Panc1 (cell line): ENCODE measurements at regions not wholly inside any gene's neighbourhood (a gene's known extent, or its start where the extent isn't known, plus 50 kb on each side); places are given as distances from the start of the nearest gene placed in this dataset.

Experiments used
- ATAC-seq: fragments of 200-7000 bp; cut with Tn5 transposase; 2 replicates; pipeline ENCODE4 v1.9.1; 2020; ENCODE audit warnings: mild to moderate bottlenecking, moderate library complexity
- BruUV-seq: library from RNA; stranded (reverse); fragments of 400-500 nt; replicated peaks from 2 replicates; lab custom pipeline; 2021; lab: Mats Ljungman, UMichigan
- CTCF ChIA-PET: fragments of 300-600 bp; sonication (Branson Sonifier 250); formaldehyde crosslinking; loops from one replicate; lab custom pipeline; 2022; ENCODE audit warnings: antibody characterized with exemption; lab: Charles Lee
- POLR2A ChIA-PET: fragments of 300-600 bp; sonication (Branson Sonifier 250); formaldehyde crosslinking; loops from one replicate; lab custom pipeline; 2022; ENCODE audit warnings: antibody characterized with exemption; lab: Charles Lee
- DNase-seq: peaks from one replicate; pipeline ENCODE4 v3.0.0-alpha.2; 2010; ENCODE audit warnings: low read depth, low spot score
- H3K27ac ChIP-seq: 2 replicates; pipeline ENCODE4 v1.5.1; 2011; ENCODE audit warnings: mild to moderate bottlenecking, low read length, inconsistent platforms
- H3K27me3 ChIP-seq: fragments of 200-500 bp; sonication (Bioruptor generic); 2 replicates; pipeline ENCODE4 v1.6.0; 2014; ENCODE audit warnings: low read length, inconsistent platforms; ENCODE audit not compliant: control insufficient read depth, insufficient read depth
- H3K36me3 ChIP-seq: fragments of 200-500 bp; sonication (Bioruptor generic); 2 replicates; pipeline ENCODE4 v1.5.1; 2014; ENCODE audit warnings: inconsistent platforms, mild to moderate bottlenecking, low read length, moderate library complexity; ENCODE audit not compliant: control insufficient read depth, insufficient read depth
- H3K4me1 ChIP-seq: 2 replicates; pipeline ENCODE4 v1.5.1; 2011; ENCODE audit warnings: inconsistent platforms, mild to moderate bottlenecking, low read length, moderate library complexity; ENCODE audit not compliant: control insufficient read depth, insufficient read depth
- H3K4me3 ChIP-seq, 2 experiments: 2 replicates each; pipeline ENCODE4 v1.5.1; 2011 to 2012; ENCODE audit warnings: low read depth in 2 of 2, low read length in 2 of 2, mild to moderate bottlenecking in 2 of 2, inconsistent platforms in 1 of 2, moderate library complexity in 1 of 2
- H3K9me3 ChIP-seq: fragments of 200-500 bp; sonication (Bioruptor generic); 2 replicates; pipeline ENCODE4 v1.5.1; 2014; ENCODE audit warnings: low read depth, mild to moderate bottlenecking, inconsistent platforms, low read length, moderate library complexity; ENCODE audit not compliant: control insufficient read depth, insufficient read depth
- POLR2AphosphoS5 ChIP-seq: IDR thresholded peaks from 2 replicates; pipeline ENCODE4 v1.6.1; 2012; ENCODE audit warnings: mild to moderate bottlenecking, low read depth, low read length, moderate library complexity
- SIN3A ChIP-seq: IDR thresholded peaks from 2 replicates; pipeline ENCODE4 v1.6.1; 2012; ENCODE audit warnings: low read depth, mild to moderate bottlenecking, low read length, moderate library complexity, borderline replicate concordance; ENCODE audit not compliant: insufficient read depth
- TCF7L2 ChIP-seq: IDR thresholded peaks from 2 replicates; pipeline ENCODE4 v1.6.1; 2011; ENCODE audit warnings: mild to moderate bottlenecking, low read depth, low read length, inconsistent platforms
- in situ Hi-C: cut with HindIII; loops from 2 replicates; pipeline ENCODE4 v1.10.0; 2016; ENCODE audit warnings: low sequenced_read_pairs, low pct_unique_long_range_greater_than_20kb
- intact Hi-C: fragments of 100-400 bp; cut with micrococcal nuclease; formaldehyde crosslinking; loops from one replicate; pipeline ENCODE4 v1.10.0; 2022; ENCODE audit not compliant: unreplicated experiment
- TF ChIP-seq, protein P1 (sequence below), 2 experiments: IDR thresholded peaks; 2 replicates each; pipeline ENCODE4 v1.6.1; 2011 to 2012; ENCODE audit warnings: low read depth in 2 of 2, control low read depth in 1 of 2, low read length in 1 of 2, mild to moderate bottlenecking in 1 of 2, moderate library complexity in 1 of 2; ENCODE audit not compliant: insufficient read depth in 1 of 2
- TF ChIP-seq, protein P2 (sequence below): fragments of 450-650 bp; IDR thresholded peaks from 2 replicates; pipeline ENCODE4 v1.5.1; 2017; ENCODE audit warnings: mild to moderate bottlenecking

DNA sequence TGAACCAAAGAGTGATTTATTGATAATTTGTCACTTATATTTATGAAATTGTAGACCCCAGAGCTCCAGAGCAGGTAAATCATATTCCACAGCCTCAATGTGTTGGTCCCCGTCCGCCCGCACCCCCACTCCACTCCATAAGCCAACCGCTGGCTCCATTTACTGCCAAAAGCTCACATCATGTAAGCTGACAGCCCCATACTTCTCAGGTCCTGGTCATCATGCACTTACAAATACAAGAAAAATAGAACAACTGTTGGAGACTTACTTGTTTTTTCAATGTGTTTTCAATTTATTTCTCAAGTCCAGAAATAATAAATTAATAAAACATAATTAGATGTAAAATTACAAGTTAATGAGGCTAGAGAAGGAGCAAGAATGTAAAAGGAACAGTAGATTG lies 235.7 kb upstream of the HAND2 start:
- CTCF ChIA-PET, result no interaction called here
- TF ChIP-seq, protein P1, sequence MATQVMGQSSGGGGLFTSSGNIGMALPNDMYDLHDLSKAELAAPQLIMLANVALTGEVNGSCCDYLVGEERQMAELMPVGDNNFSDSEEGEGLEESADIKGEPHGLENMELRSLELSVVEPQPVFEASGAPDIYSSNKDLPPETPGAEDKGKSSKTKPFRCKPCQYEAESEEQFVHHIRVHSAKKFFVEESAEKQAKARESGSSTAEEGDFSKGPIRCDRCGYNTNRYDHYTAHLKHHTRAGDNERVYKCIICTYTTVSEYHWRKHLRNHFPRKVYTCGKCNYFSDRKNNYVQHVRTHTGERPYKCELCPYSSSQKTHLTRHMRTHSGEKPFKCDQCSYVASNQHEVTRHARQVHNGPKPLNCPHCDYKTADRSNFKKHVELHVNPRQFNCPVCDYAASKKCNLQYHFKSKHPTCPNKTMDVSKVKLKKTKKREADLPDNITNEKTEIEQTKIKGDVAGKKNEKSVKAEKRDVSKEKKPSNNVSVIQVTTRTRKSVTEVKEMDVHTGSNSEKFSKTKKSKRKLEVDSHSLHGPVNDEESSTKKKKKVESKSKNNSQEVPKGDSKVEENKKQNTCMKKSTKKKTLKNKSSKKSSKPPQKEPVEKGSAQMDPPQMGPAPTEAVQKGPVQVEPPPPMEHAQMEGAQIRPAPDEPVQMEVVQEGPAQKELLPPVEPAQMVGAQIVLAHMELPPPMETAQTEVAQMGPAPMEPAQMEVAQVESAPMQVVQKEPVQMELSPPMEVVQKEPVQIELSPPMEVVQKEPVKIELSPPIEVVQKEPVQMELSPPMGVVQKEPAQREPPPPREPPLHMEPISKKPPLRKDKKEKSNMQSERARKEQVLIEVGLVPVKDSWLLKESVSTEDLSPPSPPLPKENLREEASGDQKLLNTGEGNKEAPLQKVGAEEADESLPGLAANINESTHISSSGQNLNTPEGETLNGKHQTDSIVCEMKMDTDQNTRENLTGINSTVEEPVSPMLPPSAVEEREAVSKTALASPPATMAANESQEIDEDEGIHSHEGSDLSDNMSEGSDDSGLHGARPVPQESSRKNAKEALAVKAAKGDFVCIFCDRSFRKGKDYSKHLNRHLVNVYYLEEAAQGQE (IDR thresholded peaks at IDR 0.05; ENCODE audit: insufficient read depth in 1 of 2, low read depth in 2 of 2, low read length in 1 of 2), result no peak
- TF ChIP-seq SIN3A, result no peak
- TF ChIP-seq POLR2AphosphoS5, result no peak
- TF ChIP-seq, protein P2, sequence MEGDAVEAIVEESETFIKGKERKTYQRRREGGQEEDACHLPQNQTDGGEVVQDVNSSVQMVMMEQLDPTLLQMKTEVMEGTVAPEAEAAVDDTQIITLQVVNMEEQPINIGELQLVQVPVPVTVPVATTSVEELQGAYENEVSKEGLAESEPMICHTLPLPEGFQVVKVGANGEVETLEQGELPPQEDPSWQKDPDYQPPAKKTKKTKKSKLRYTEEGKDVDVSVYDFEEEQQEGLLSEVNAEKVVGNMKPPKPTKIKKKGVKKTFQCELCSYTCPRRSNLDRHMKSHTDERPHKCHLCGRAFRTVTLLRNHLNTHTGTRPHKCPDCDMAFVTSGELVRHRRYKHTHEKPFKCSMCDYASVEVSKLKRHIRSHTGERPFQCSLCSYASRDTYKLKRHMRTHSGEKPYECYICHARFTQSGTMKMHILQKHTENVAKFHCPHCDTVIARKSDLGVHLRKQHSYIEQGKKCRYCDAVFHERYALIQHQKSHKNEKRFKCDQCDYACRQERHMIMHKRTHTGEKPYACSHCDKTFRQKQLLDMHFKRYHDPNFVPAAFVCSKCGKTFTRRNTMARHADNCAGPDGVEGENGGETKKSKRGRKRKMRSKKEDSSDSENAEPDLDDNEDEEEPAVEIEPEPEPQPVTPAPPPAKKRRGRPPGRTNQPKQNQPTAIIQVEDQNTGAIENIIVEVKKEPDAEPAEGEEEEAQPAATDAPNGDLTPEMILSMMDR, result no peak
- no peak for TF ChIP-seq TCF7L2
- in situ Hi-C loops (no loop called here), intact Hi-C loops (no loop called here)
- no peak for DNase-seq
- Histone ChIP-seq H3K4me1 (no peaks in the 10 kb centered on the region), H3K27me3 (no peaks in the 10 kb centered on the region), H3K4me3 (no peak overlapping the region), H3K9me3 (no peaks in the 10 kb centered on the region), H3K27ac (no peak overlapping the region), H3K36me3 (no peaks in the 10 kb centered on the region)
- ATAC-seq, result no peak
- no TSS peak for BruUV-seq
- POLR2A ChIA-PET, result no interaction called here

DNA sequence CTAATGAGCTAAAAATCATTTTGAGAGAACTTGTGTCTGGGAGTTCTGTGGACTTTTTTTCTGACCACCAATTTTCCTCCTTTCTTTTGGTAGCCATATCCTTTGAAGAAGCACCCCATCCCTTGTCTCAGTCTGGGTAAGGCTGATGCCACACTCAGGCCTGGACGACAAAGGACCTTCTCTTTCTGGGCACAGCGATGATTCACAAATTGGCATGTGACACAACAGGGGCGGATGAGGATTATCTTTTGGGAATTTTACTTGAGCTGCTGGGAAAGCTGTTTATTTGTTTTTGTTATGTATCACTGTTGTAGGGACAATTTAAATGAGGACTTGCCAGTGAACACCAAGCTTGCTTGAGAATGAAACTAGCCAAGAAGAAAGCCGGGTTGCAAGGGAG lies 233.4 kb upstream of the HAND2 start:
- ATAC-seq (no peak), DNase-seq (no peak)
- Histone ChIP-seq H3K4me3 (no peak overlapping the region), H3K27me3 (no peaks in the 10 kb centered on the region), H3K27ac (no peak overlapping the region), H3K36me3 (no peaks in the 10 kb centered on the region), H3K9me3 (no peaks in the 10 kb centered on the region), H3K4me1 (no peaks in the 10 kb centered on the region)
- ChIA-PET POLR2A (no interaction called here), CTCF (no interaction called here)
- in situ Hi-C loops (no loop called here), intact Hi-C loops (no loop called here)
- TF ChIP-seq SIN3A, result no peak
- no peak for TF ChIP-seq TCF7L2
- no peak for TF ChIP-seq POLR2AphosphoS5
- TF ChIP-seq, protein P2, result no peak
- TF ChIP-seq, protein P1 (IDR thresholded peaks at IDR 0.05; ENCODE audit: insufficient read depth in 1 of 2, low read depth in 2 of 2, low read length in 1 of 2), result no peak
- no TSS peak for BruUV-seq
